HEK293T (cell line): ENCODE measurements at regions not wholly inside any gene's neighbourhood (a gene's known extent, or its start where the extent isn't known, plus 50 kb on each side); places are given as distances from the start of the nearest gene placed in this dataset.

Source experiments
- CTCF ChIA-PET: fragments of 350-600 bp; formaldehyde crosslinking; extraction: SDS; loops from one replicate; lab custom pipeline; 2021; ENCODE audit warnings: antibody characterized with exemption, inconsistent platforms; lab: Yijun Ruan, JAX
- POLR2A ChIA-PET: fragments of 350-600 bp; formaldehyde crosslinking; extraction: SDS; loops from one replicate; lab custom pipeline; 2020; ENCODE audit warnings: antibody characterized with exemption, inconsistent platforms; lab: Yijun Ruan, JAX
- DNase-seq: peaks from one replicate; pipeline ENCODE4 v3.0.0; 2012; ENCODE audit warnings: mixed read lengths; ENCODE audit errors: extremely low spot score
- ARNT ChIP-seq: fragments of 450-650 bp; IDR thresholded peaks from 2 replicates; pipeline ENCODE4 v1.6.1; 2017; ENCODE audit warnings: mild to moderate bottlenecking
- BHLHE40 ChIP-seq: fragments of 450-650 bp; IDR thresholded peaks from 2 replicates; pipeline ENCODE4 v1.6.1; 2016; ENCODE audit warnings: mild to moderate bottlenecking, moderate library complexity, borderline replicate concordance
- CTBP1 ChIP-seq: fragments of 450-650 bp; IDR thresholded peaks from 2 replicates; pipeline ENCODE4 v1.6.1; 2016; ENCODE audit warnings: borderline replicate concordance
- ELF4 ChIP-seq: fragments of 450-650 bp; IDR thresholded peaks from 2 replicates; pipeline ENCODE4 v1.6.1; 2017; ENCODE audit warnings: antibody characterized with exemption
- FOXA1 ChIP-seq: fragments of 450-650 bp; IDR thresholded peaks from 2 replicates; pipeline ENCODE4 v1.6.1; 2016; ENCODE audit warnings: mild to moderate bottlenecking
- FOXK2 ChIP-seq: fragments of 450-650 bp; IDR thresholded peaks from 2 replicates; pipeline ENCODE4 v1.6.1; 2016; ENCODE audit warnings: mild to moderate bottlenecking
- FOXM1 ChIP-seq: fragments of 450-650 bp; IDR thresholded peaks from 2 replicates; pipeline ENCODE4 v1.6.1; 2017; ENCODE audit warnings: mild to moderate bottlenecking, borderline replicate concordance
- HDGF ChIP-seq: fragments of 450-650 bp; IDR thresholded peaks from 2 replicates; pipeline ENCODE4 v1.6.1; 2017; ENCODE audit warnings: antibody characterized with exemption, borderline replicate concordance
- L3MBTL2 ChIP-seq: fragments of 450-650 bp; conservative IDR thresholded peaks from 2 replicates; pipeline ENCODE4 v1.6.1; 2016; ENCODE audit warnings: mild to moderate bottlenecking
- LEF1 ChIP-seq: fragments of 450-650 bp; IDR thresholded peaks from 2 replicates; pipeline ENCODE4 v1.6.1; 2017; ENCODE audit warnings: mild to moderate bottlenecking, borderline replicate concordance
- NFRKB ChIP-seq: fragments of 450-650 bp; IDR thresholded peaks from 2 replicates; pipeline ENCODE4 v1.6.1; 2016; ENCODE audit warnings: mild to moderate bottlenecking, moderate library complexity
- SP1 ChIP-seq: fragments of 450-650 bp; IDR thresholded peaks from 2 replicates; pipeline ENCODE4 v1.6.1; 2017
- SUZ12 ChIP-seq: fragments of 450-650 bp; IDR thresholded peaks from 2 replicates; pipeline ENCODE4 v1.6.1; 2016; ENCODE audit warnings: mild to moderate bottlenecking
- TARDBP ChIP-seq: fragments of 450-650 bp; IDR thresholded peaks from 2 replicates; pipeline ENCODE4 v1.6.1; 2016
- ZNF384 ChIP-seq: fragments of 450-650 bp; IDR thresholded peaks from 2 replicates; pipeline ENCODE4 v1.6.1; 2016
- TF ChIP-seq, protein P1 (sequence below): fragments of 450-650 bp; IDR thresholded peaks from 2 replicates; pipeline ENCODE4 v1.6.1; 2016

DNA sequence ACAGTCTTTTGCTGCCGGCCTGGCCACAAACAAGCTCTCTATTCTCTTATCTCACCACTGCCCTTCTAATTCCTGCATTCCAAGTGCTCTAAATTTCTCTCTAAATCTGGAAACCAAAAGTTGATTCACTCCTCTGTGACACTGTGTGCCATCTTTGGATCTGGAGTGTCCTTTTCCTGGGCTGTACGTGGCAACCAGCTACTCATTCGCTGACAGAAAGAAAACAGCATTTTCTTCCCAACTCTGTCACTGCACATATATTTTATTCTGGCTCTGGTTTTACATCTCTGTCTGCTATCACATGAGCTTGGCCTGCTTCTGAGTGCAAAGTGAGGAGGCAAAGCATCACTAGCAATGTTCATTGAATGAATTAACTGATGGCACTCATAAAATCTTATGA lies 397.2 kb upstream of the MAP3K7 start:
- DNase-seq = no peak
- TF ChIP-seq CTBP1 (no peak), SP1 (no peak), ARNT (no peak), FOXA1 (no peak), LEF1 (no peak), ELF4 (no peak), NFRKB (no peak), SUZ12 (no peak), ZNF384 (no peak), BHLHE40 (no peak), TARDBP (no peak), L3MBTL2 (no peak), HDGF (no peak), FOXM1 (no peak), FOXK2 (no peak)
- TF ChIP-seq, protein P1, sequence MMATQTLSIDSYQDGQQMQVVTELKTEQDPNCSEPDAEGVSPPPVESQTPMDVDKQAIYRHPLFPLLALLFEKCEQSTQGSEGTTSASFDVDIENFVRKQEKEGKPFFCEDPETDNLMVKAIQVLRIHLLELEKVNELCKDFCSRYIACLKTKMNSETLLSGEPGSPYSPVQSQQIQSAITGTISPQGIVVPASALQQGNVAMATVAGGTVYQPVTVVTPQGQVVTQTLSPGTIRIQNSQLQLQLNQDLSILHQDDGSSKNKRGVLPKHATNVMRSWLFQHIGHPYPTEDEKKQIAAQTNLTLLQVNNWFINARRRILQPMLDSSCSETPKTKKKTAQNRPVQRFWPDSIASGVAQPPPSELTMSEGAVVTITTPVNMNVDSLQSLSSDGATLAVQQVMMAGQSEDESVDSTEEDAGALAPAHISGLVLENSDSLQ = no peak
- CTCF ChIA-PET = interaction anchor here (0.8 kb wide), 1 partner anchor 44 kb away, joined by 5 read pairs; no protein-coding TSS in a partner anchor
- POLR2A ChIA-PET = no interaction called here

GRCh38 chr6:90983462-90983861 lies 396.6 kb upstream of the MAP3K7 start:
- TF ChIP-seq L3MBTL2 (no peak), LEF1 (no peak), TARDBP (no peak), SP1 (no peak), FOXM1 (no peak), HDGF (no peak), NFRKB (no peak), BHLHE40 (no peak), CTBP1 (no peak), ELF4 (no peak), FOXA1 (no peak), ARNT (no peak), FOXK2 (no peak), SUZ12 (no peak), ZNF384 (no peak)
- TF ChIP-seq, protein P1 = no peak
- no peak for DNase-seq
- POLR2A ChIA-PET = no interaction called here
- CTCF ChIA-PET = no interaction called here

DNA sequence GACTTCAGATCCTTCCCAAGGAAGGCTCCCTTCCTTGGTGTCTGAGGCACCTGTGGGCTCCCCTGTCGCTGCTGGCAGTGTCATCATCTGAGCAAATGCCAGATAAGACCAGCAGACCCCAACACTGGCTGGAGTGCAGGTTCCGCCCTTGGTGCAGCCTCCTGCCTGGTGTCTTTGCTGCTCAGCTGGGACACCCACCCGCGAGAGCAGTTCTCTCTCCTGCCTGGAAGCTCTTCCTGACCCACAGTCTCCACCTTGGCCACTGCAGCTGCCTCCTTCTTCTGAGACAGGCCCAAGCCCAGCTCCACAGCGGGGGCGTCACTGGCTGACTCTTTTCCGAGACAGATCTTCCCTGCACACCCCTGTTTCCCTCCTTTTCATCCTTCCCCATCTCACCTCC lies 395.7 kb upstream of the MAP3K7 start:
- ChIA-PET POLR2A (no interaction called here), CTCF (no interaction called here)
- no peak for TF ChIP-seq LEF1
- TF ChIP-seq CTBP1 = no peak
- no peak for TF ChIP-seq SUZ12
- no peak for TF ChIP-seq ARNT
- TF ChIP-seq BHLHE40 = no peak
- no peak for TF ChIP-seq TARDBP
- no peak for TF ChIP-seq FOXA1
- TF ChIP-seq SP1 = no peak
- TF ChIP-seq L3MBTL2 = no peak
- no peak for TF ChIP-seq ZNF384
- TF ChIP-seq NFRKB = no peak
- TF ChIP-seq FOXK2 = no peak
- TF ChIP-seq FOXM1 = no peak
- DNase-seq = no peak

- POLR2A ChIA-PET = no interaction called here
- CTCF ChIA-PET = no interaction called here
- TF ChIP-seq LEF1 (no peak), ARNT (no peak), BHLHE40 (no peak), FOXA1 (no peak), CTBP1 (no peak), SP1 (no peak), FOXK2 (no peak), SUZ12 (no peak)
- DNase-seq = peak; percentile 12
Measured at GRCh38 chr6:90982051-90982450, 395.2 kb upstream of the MAP3K7 start.

GRCh38 chr6:90978046-90978445 lies 391.2 kb upstream of the MAP3K7 start:
- POLR2A ChIA-PET = no interaction called here

More at GRCh38 chr6:90978046-90978445, 391.2 kb upstream of the MAP3K7 start:
- no peak for TF ChIP-seq LEF1
- TF ChIP-seq FOXK2 = no peak
- TF ChIP-seq FOXM1 = no peak
- no peak for TF ChIP-seq TARDBP
- TF ChIP-seq, protein P1 = no peak
- no peak for TF ChIP-seq SP1
- TF ChIP-seq NFRKB = no peak
- TF ChIP-seq ZNF384 = no peak
- TF ChIP-seq ELF4 = no peak
- TF ChIP-seq SUZ12 = no peak
- no peak for TF ChIP-seq CTBP1
- no peak for TF ChIP-seq BHLHE40
- no peak for TF ChIP-seq FOXA1
- TF ChIP-seq L3MBTL2 = no peak
- TF ChIP-seq ARNT = no peak
- no peak for TF ChIP-seq HDGF
- DNase-seq = no peak
- CTCF ChIA-PET = no interaction called here
